Suprapubic skin (tissue), 4 donors: ENCODE measurements at regions not wholly inside any gene's neighbourhood (a gene's known extent, or its start where the extent isn't known, plus 50 kb on each side); places are given as distances from the start of the nearest gene placed in this dataset.
"Not testable (repeated sequence)": the region's sequence is repeated elsewhere in the genome, so short reads cannot be mapped to it uniquely, and the experiment has no call there.

Experiments used
- DNase-seq, 2 donors: peaks; one replicate each; pipeline ENCODE4 v3.0.0-alpha.2; 2019; ENCODE audit warnings: low spot score in 2 of 2
- H3K27ac ChIP-seq: fragments of 200-600 bp; sonication (generic); one replicate; pipeline ENCODE4 v1.5.1; 2019
- H3K27me3 ChIP-seq: fragments of 200-600 bp; sonication (generic); one replicate; pipeline ENCODE4 v1.5.1; 2019
- H3K36me3 ChIP-seq: fragments of 200-600 bp; sonication (generic); one replicate; pipeline ENCODE4 v1.5.1; 2019
- H3K4me1 ChIP-seq: fragments of 200-600 bp; sonication (generic); one replicate; pipeline ENCODE4 v1.5.1; 2019
- H3K4me3 ChIP-seq: fragments of 200-600 bp; sonication (generic); one replicate; pipeline ENCODE4 v1.5.1; 2019; ENCODE audit warnings: mild to moderate bottlenecking
- H3K9me3 ChIP-seq: fragments of 200-600 bp; sonication (generic); one replicate; pipeline ENCODE4 v1.5.1; 2019
- EP300 ChIP-seq: sonication (generic); formaldehyde crosslinking; IDR thresholded peaks from one replicate; pipeline ENCODE4 v1.6.1; 2017; ENCODE audit warnings: antibody characterized with exemption
- POLR2A ChIP-seq, 2 donors: fragments of 450-650 bp; IDR thresholded peaks; one replicate each; pipeline ENCODE4 v1.6.1; 2017; ENCODE audit warnings: antibody characterized with exemption in 2 of 2, mild to moderate bottlenecking in 2 of 2, moderate library complexity in 2 of 2
- POLR2AphosphoS5 ChIP-seq, 3 donors: sonication (generic); formaldehyde crosslinking; IDR thresholded peaks; one replicate each; pipeline ENCODE4 v1.6.1; 2017; ENCODE audit warnings: antibody characterized with exemption in 3 of 3
- WGBS: methylation state at CpG from one replicate; pipeline ENCODE4 v1.1.5; 2018; 5-methylcytosine and 5-hydroxymethylcytosine counted together
- TF ChIP-seq, protein P1 (sequence below), 2 donors: fragments of 200-600 bp in 1 of 2; fragments of 450-650 bp in 1 of 2; sonication (generic) in 1 of 2; IDR thresholded peaks; one replicate each; pipeline ENCODE4 v1.5.1; 2016 to 2019; ENCODE audit warnings: antibody characterized with exemption in 2 of 2, mild to moderate bottlenecking in 1 of 2, moderate library complexity in 1 of 2

- Histone ChIP-seq H3K27ac (no peak overlapping the region), H3K27me3 (no peaks in the 10 kb centered on the region), H3K36me3 (no peaks in the 10 kb centered on the region), H3K4me1 (peaks cover 23% of the 10 kb centered on the region), H3K9me3 (no peaks in the 10 kb centered on the region), H3K4me3 (no peak overlapping the region)
- DNase-seq: no peak
- TF ChIP-seq EP300 (no peak), POLR2AphosphoS5 (IDR thresholded peaks at IDR 0.05) (no peak), POLR2A (IDR thresholded peaks at IDR 0.05) (no peak)
- TF ChIP-seq, protein P1, sequence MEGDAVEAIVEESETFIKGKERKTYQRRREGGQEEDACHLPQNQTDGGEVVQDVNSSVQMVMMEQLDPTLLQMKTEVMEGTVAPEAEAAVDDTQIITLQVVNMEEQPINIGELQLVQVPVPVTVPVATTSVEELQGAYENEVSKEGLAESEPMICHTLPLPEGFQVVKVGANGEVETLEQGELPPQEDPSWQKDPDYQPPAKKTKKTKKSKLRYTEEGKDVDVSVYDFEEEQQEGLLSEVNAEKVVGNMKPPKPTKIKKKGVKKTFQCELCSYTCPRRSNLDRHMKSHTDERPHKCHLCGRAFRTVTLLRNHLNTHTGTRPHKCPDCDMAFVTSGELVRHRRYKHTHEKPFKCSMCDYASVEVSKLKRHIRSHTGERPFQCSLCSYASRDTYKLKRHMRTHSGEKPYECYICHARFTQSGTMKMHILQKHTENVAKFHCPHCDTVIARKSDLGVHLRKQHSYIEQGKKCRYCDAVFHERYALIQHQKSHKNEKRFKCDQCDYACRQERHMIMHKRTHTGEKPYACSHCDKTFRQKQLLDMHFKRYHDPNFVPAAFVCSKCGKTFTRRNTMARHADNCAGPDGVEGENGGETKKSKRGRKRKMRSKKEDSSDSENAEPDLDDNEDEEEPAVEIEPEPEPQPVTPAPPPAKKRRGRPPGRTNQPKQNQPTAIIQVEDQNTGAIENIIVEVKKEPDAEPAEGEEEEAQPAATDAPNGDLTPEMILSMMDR (IDR thresholded peaks at IDR 0.05): no peak
- 58% methylated on average over 3 of the region's 3 CpGs for WGBS
Measured at GRCh38 chr7:47180516-47180826, 401.4 kb downstream of the TNS3 start.

DNA sequence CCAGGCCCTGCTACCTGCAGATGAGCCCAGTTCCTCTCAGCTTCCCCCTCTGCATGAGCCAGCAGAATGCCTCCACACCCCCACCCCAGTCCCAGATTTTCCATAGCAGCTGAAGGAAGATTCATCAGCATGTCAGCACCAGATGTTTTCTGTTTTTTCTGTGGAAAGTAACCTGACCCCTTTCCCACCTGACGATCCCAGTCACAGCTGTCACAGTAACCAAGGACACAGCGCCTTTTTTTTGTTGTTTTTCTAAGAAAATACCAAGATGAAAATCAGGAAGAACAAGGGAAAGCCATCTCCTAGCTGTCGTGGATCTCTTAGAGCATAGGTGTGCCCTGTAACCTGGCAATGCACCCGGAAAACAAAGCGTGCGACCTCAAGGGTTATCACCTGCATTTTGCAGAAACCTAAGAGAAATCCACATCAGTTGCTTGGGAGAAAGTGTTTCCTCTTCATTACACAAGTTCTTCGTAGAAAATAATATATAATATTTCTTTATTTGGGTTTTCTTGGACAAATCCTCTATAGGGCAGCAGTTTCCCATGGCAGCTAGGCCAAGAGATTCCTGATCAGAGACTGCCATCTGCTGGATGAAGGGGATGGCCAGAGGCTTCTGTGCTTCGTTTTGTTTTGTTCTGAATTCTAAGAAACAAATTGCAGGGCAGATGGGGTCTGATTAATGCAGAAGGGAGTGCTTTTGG, 401.9 kb downstream of the TNS3 start:
- Histone ChIP-seq H3K36me3 (no peaks in the 10 kb centered on the region), H3K27me3 (no peaks in the 10 kb centered on the region), H3K27ac (no peak overlapping the region), H3K4me3 (no peak overlapping the region), H3K4me1 (peaks cover 23% of the 10 kb centered on the region), H3K9me3 (no peaks in the 10 kb centered on the region)
- DNase-seq: no peak
- 55% methylated on average over 8 of the region's 8 CpGs for WGBS
- TF ChIP-seq POLR2AphosphoS5 (IDR thresholded peaks at IDR 0.05) (no peak), EP300 (no peak), POLR2A (IDR thresholded peaks at IDR 0.05) (no peak)
- TF ChIP-seq, protein P1 (IDR thresholded peaks at IDR 0.05): peak; percentile 62 to 73

DNA sequence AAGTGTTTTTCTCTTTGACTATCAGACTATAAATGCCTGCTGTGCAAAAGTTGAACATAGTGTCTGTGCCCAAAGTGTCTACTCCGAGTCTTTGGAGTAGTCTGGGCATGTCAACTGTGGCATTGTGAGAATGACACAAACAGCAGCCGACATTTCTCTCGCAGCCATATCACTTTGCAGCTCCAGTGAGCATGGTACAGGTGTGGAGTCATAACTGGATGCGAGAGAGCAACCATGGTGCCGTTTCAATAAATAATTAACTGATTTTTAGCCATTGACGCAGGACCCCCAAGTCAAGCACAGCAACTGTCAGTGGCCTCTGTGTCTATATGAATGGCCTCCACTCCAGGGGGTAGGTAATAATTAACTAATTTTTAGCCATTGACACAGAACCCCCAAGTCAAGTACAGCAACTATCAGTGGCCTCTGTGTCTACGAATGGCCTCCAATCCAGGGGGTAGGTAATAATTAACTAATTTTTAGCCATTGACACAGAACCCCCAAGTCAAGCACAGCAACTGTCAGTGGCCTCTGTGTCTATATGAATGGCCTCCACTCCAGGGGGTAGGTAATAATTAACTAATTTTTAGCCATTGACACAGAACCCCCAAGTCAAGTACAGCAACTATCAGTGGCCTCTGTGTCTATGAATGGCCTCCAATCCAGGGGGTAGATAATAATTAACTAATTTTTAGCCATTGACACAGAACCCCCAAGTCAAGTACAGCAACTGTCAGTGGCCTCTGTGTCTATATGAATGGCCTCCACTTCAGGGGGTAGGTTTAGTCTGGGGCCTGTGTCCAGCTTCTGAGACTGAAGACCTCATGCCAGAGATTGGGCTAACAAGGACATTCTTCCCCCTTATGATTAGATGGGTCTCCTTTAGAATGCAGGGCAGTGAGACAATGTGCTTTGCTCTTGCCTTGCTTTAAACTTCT, 409.0 kb downstream of the TNS3 start:
- H3K4me3 ChIP-seq: not testable (repeated sequence)
- 87% methylated on average over 7 of the region's 7 CpGs for WGBS

GRCh38 chr7:47170516-47170915, 411.4 kb downstream of the TNS3 start:
- no peak overlapping the region for H3K4me3 ChIP-seq
- DNase-seq: no peak
- no peaks in the 10 kb centered on the region for H3K36me3 ChIP-seq
- no peak overlapping the region for H3K27ac ChIP-seq
- 93% methylated on average over 1 of the region's 1 CpG for WGBS
- no peaks in the 10 kb centered on the region for H3K27me3 ChIP-seq
- no peaks in the 10 kb centered on the region for H3K9me3 ChIP-seq
- TF ChIP-seq POLR2AphosphoS5 (IDR thresholded peaks at IDR 0.05) (no peak), EP300 (no peak), POLR2A (IDR thresholded peaks at IDR 0.05) (no peak)
- TF ChIP-seq, protein P1 (IDR thresholded peaks at IDR 0.05): no peak
- H3K4me1 ChIP-seq: no peaks in the 10 kb centered on the region

More for the DNA sequence above, 409.0 kb downstream of the TNS3 start:
- not testable (repeated sequence) for H3K27ac ChIP-seq, H3K36me3 ChIP-seq, H3K9me3 ChIP-seq, DNase-seq, H3K4me1 ChIP-seq, H3K27me3 ChIP-seq

DNA sequence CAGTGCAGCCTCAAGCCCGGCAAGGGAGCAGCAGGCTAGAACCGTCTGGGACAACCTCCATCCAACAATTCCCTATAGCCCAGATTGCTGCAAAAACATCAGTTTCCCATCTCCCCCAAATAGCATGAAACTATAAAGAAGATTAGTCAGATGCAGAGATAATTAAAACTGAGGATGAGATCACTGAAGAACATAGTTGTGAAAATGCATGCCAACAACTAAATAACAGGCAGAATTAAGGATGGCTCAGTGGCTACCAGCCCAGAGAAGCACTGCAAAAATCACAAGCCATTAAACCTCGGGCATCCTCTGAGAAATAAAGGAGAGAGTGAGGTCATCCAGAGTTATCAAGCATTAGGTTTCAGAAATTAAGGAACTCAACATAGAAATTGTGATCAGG, 427.1 kb downstream of the TNS3 start:
- Histone ChIP-seq H3K27ac (no peak overlapping the region), H3K4me3 (no peak overlapping the region), H3K4me1 (no peaks in the 10 kb centered on the region), H3K9me3 (no peaks in the 10 kb centered on the region), H3K36me3 (no peaks in the 10 kb centered on the region), H3K27me3 (no peaks in the 10 kb centered on the region)
- 74% methylated on average over 3 of the region's 3 CpGs for WGBS
- TF ChIP-seq POLR2A (IDR thresholded peaks at IDR 0.05): no peak
- no peak for TF ChIP-seq POLR2AphosphoS5 (IDR thresholded peaks at IDR 0.05)
- no peak for TF ChIP-seq EP300
- TF ChIP-seq, protein P1 (IDR thresholded peaks at IDR 0.05): no peak
- DNase-seq: no peak
